ENCODE measurements at regions not wholly inside any gene's neighbourhood (a gene's known extent, or its start where the extent isn't known, plus 50 kb on each side); places are given as distances from the start of the nearest gene placed in this dataset.

DNA sequence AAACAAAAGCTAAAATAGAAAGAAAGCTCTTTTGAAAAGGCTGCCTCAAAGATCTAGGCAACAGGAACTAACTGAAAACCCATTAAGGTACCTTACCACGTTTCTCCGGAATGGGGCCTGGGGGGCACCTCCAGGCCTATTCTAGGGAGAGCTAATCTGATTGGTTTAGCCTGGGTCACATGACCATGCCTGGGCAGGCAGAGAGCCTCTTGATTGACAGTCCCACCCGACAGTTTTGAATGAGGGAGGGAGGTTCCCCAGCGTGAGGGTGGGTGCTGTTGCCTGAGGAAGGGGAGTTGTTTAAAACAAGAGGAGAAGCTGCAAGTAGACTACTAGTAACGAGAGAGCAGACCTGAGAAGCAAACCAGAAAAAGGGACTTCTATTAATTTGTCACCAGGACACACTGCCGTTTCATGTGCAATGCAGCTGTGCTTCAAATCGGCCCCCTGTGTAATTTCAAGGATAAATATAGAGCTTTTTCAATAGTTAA, 143.4 kb upstream of the HS3ST2 start:
- TF ChIP-seq, protein P1, sequence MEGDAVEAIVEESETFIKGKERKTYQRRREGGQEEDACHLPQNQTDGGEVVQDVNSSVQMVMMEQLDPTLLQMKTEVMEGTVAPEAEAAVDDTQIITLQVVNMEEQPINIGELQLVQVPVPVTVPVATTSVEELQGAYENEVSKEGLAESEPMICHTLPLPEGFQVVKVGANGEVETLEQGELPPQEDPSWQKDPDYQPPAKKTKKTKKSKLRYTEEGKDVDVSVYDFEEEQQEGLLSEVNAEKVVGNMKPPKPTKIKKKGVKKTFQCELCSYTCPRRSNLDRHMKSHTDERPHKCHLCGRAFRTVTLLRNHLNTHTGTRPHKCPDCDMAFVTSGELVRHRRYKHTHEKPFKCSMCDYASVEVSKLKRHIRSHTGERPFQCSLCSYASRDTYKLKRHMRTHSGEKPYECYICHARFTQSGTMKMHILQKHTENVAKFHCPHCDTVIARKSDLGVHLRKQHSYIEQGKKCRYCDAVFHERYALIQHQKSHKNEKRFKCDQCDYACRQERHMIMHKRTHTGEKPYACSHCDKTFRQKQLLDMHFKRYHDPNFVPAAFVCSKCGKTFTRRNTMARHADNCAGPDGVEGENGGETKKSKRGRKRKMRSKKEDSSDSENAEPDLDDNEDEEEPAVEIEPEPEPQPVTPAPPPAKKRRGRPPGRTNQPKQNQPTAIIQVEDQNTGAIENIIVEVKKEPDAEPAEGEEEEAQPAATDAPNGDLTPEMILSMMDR (IDR thresholded peaks at IDR 0.05) = no peak
- TF ChIP-seq, protein P2, sequence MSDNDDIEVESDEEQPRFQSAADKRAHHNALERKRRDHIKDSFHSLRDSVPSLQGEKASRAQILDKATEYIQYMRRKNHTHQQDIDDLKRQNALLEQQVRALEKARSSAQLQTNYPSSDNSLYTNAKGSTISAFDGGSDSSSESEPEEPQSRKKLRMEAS (IDR thresholded peaks at IDR 0.05; ENCODE audit: low read depth) = no peak
- no peak for TF ChIP-seq TAF1 (IDR thresholded peaks at IDR 0.05; ENCODE audit: borderline replicate concordance, low read depth, low read length)
- no peak for TF ChIP-seq MEF2A (IDR thresholded peaks at IDR 0.05; ENCODE audit: borderline replicate concordance, low read depth)
- TF ChIP-seq TCF12 (IDR thresholded peaks at IDR 0.05) = no peak
- TF ChIP-seq FOXM1 (IDR thresholded peaks at IDR 0.05; ENCODE audit: low read depth) = no peak
- no peak for TF ChIP-seq YY1 (IDR thresholded peaks at IDR 0.05; ENCODE audit: low read depth)
- no peak for TF ChIP-seq RCOR1 (IDR thresholded peaks at IDR 0.05; ENCODE audit: low read length)
- TF ChIP-seq CHD2 (IDR thresholded peaks at IDR 0.05; ENCODE audit: low read length, partially characterized antibody) = no peak
- TF ChIP-seq FOXJ3 (CRISPR knock-in tag; IDR thresholded peaks at IDR 0.05) = no peak

Measured in SK-N-SH (cell line).